ENCODE measurements at regions not wholly inside any gene's neighbourhood (a gene's known extent, or its start where the extent isn't known, plus 50 kb on each side); places are given as distances from the start of the nearest gene placed in this dataset.

- no peak overlapping the region for H3K4me3 ChIP-seq (ENCODE audit: low read depth, low read length)
- no peak for TF ChIP-seq CTCF (IDR thresholded peaks at IDR 0.05; ENCODE audit: low read depth, low read length)
Measured at GRCh38 chr6:9064156-9064555, 628.8 kb upstream of the SLC35B3 start.

DNA sequence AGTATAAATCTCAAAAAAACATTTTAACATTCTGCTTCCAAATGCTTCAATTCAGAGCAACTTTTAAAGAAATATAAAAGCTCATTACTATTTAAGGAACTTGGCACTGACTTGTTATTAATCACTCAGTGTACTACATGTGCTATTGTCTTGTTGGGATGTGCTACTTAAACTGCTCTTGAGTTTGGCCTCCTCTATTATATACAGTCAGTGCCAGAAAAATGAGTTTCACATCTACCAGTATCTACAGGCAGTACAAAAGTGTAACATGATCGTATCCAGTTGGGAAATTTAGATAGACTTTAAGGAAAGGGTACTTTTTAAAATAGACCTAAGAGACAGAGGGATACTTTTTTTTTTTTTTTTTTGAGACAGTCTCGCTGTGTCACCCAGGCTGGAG, 627.3 kb upstream of the SLC35B3 start:
- TF ChIP-seq CTCF (IDR thresholded peaks at IDR 0.05; ENCODE audit: low read depth, low read length): no peak
- H3K4me3 ChIP-seq (ENCODE audit: low read depth, low read length): no peak overlapping the region

DNA sequence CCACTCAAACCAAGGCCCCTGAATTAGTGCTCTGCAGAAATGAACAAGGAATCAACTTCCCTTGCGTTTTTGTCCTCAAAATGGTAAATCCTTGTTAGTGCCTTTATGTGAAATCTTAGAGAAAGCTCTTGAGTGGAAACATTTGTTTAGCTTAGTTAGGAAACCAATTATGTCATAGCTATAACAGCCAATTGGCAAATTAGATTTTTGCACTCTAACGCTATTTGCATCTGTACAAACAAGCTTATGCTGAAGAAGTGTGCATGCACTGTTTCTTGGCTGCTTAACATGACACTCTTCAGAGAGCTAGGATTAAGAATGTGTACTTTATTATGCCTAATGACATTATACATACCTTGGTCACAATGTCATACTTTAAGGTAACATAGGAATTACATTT, 622.6 kb upstream of the SLC35B3 start:
- no peak for TF ChIP-seq CTCF (IDR thresholded peaks at IDR 0.05; ENCODE audit: low read depth, low read length)
- no peak overlapping the region for H3K4me3 ChIP-seq (ENCODE audit: low read depth, low read length)

DNA sequence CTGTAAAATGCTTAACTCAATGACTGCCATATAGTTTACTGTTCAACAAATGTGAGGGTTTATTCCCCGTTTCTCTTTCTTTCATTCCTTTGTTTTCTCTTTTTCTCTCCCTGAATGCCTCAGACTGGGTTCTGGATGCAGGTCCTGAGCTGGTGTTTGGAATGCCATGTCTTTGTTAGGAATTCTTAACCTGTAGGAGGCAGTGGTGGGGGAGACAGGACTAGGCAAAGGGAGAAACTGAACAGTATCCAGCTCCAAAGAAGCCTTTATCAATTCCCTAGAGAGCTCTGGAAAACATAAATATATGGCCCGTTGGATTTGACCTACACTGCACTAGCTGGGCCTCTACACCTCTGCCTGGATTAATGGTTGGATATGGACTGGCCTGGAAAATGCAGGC, 621.2 kb upstream of the SLC35B3 start:
- TF ChIP-seq CTCF (IDR thresholded peaks at IDR 0.05; ENCODE audit: low read depth, low read length): no peak
- H3K4me3 ChIP-seq (ENCODE audit: low read depth, low read length): no peak overlapping the region

GRCh38 chr6:9044426-9044825, 609.1 kb upstream of the SLC35B3 start:
- H3K4me3 ChIP-seq (ENCODE audit: low read depth, low read length): no peak overlapping the region
- no peak for TF ChIP-seq CTCF (IDR thresholded peaks at IDR 0.05; ENCODE audit: low read depth, low read length)

DNA sequence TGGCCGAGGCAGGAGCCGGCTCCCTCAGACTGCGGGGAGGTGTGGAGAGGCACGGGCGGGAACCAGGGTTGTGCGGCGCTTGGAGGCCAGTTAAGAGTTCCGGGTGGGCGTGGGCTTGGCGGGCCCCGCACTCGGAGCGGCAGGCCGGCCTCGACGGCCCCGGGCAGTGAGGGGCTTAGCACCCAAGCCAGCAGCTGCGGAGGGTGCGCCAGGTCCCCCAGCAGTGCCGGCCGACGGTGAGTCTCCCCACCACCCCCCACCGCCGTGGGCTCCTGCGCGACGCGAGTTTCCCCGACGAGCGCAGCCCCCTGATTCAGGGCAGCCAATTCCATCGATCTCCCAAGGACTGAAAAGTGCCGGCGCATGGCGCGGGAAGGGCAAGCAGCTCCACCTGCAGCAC, 605.4 kb upstream of the SLC35B3 start:
- H3K4me3 ChIP-seq (ENCODE audit: low read depth, low read length): no peak overlapping the region
- no peak for TF ChIP-seq CTCF (IDR thresholded peaks at IDR 0.05; ENCODE audit: low read depth, low read length)

- no peak overlapping the region for H3K4me3 ChIP-seq (ENCODE audit: low read depth, low read length)
Measured at GRCh38 chr6:9039258-9039657, 603.9 kb upstream of the SLC35B3 start.

More at GRCh38 chr6:9039258-9039657, 603.9 kb upstream of the SLC35B3 start:
- TF ChIP-seq CTCF (IDR thresholded peaks at IDR 0.05; ENCODE audit: low read depth, low read length): 0 out of 2 replicates have a peak, but pooled peaks have one; percentile 10

Measured in WI38 (cell line).